Gastroesophageal sphincter (tissue), 3 donors: ENCODE measurements at regions not wholly inside any gene's neighbourhood (a gene's known extent, or its start where the extent isn't known, plus 50 kb on each side); places are given as distances from the start of the nearest gene placed in this dataset.

Experiments used
- EP300 ChIP-seq: sonication (generic); formaldehyde crosslinking; IDR thresholded peaks from one replicate; pipeline ENCODE4 v1.6.1; 2017; ENCODE audit warnings: antibody characterized with exemption, mild to moderate bottlenecking
- POLR2A ChIP-seq, 2 donors: fragments of 450-650 bp; IDR thresholded peaks; one replicate each; pipeline ENCODE4 v1.6.1; 2017; ENCODE audit warnings: antibody characterized with exemption in 2 of 2, mild to moderate bottlenecking in 2 of 2, moderate library complexity in 1 of 2
- TF ChIP-seq, protein P1 (sequence below), 4 experiments: fragments of 200-600 bp in 2 of 4; fragments of 450-650 bp in 2 of 4; sonication (generic) in 1 of 4; IDR thresholded peaks; one replicate each; pipeline ENCODE4 v1.5.1; 2017 to 2019; ENCODE audit warnings: antibody characterized with exemption in 4 of 4, mild to moderate bottlenecking in 2 of 4, moderate library complexity in 2 of 4

DNA sequence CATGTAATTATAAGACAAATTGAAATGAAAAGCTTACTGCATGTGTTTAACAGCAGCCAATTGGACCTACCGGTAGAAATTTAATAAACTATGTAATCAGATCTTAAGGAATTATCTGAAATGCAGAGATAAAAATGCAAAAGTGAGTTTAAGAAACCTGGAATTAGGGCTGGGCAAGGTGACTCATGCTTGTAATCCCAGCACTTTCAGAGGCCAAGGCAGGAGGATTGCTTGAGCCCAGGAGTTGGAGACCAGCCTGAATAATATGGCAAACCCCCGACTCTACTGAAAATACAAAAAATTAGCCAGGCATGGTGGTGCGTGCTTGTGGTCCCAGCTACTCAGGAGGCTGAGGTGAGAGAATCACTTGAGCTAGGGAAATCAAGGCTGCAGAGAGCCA, 74.1 kb downstream of the HFE start:
- no peak for TF ChIP-seq POLR2A (IDR thresholded peaks at IDR 0.05)
- TF ChIP-seq, protein P1, sequence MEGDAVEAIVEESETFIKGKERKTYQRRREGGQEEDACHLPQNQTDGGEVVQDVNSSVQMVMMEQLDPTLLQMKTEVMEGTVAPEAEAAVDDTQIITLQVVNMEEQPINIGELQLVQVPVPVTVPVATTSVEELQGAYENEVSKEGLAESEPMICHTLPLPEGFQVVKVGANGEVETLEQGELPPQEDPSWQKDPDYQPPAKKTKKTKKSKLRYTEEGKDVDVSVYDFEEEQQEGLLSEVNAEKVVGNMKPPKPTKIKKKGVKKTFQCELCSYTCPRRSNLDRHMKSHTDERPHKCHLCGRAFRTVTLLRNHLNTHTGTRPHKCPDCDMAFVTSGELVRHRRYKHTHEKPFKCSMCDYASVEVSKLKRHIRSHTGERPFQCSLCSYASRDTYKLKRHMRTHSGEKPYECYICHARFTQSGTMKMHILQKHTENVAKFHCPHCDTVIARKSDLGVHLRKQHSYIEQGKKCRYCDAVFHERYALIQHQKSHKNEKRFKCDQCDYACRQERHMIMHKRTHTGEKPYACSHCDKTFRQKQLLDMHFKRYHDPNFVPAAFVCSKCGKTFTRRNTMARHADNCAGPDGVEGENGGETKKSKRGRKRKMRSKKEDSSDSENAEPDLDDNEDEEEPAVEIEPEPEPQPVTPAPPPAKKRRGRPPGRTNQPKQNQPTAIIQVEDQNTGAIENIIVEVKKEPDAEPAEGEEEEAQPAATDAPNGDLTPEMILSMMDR (IDR thresholded peaks at IDR 0.05): no peak
- no peak for TF ChIP-seq EP300
